ENCODE measurements at regions not wholly inside any gene's neighbourhood (a gene's known extent, or its start where the extent isn't known, plus 50 kb on each side); places are given as distances from the start of the nearest gene placed in this dataset.

- Histone ChIP-seq H3K4me1 (ENCODE audit: control insufficient read depth, insufficient read depth, low read length) (no peaks in the 10 kb centered on the region), H3K27me3 (ENCODE audit: control insufficient read depth, insufficient read depth, low read length) (no peaks in the 10 kb centered on the region), H3K36me3 (ENCODE audit: control insufficient read depth, insufficient read depth, low read length) (no peaks in the 10 kb centered on the region), H3K4me3 (ENCODE audit: low read depth, low read length) (no peak overlapping the region), H3K27ac (ENCODE audit: low read depth, low read length) (no peak overlapping the region), H3K9me3 (ENCODE audit: control insufficient read depth, insufficient read depth, low read length) (no peaks in the 10 kb centered on the region), H3K9ac (ENCODE audit: low read depth, low read length) (no peak overlapping the region)
Observed at GRCh38 chr5:2271316-2271715, 388.6 kb upstream of the IRX4 start.

- no peaks in the 10 kb centered on the region for H3K4me1 ChIP-seq (ENCODE audit: control insufficient read depth, insufficient read depth, low read length)
- no peak overlapping the region for H3K9ac ChIP-seq (ENCODE audit: low read depth, low read length)
- no peaks in the 10 kb centered on the region for H3K36me3 ChIP-seq (ENCODE audit: control insufficient read depth, insufficient read depth, low read length)
- H3K4me3 ChIP-seq (ENCODE audit: low read depth, low read length), result no peak overlapping the region
- no peaks in the 10 kb centered on the region for H3K9me3 ChIP-seq (ENCODE audit: control insufficient read depth, insufficient read depth, low read length)
- no peaks in the 10 kb centered on the region for H3K27me3 ChIP-seq (ENCODE audit: control insufficient read depth, insufficient read depth, low read length)
- no peak overlapping the region for H3K27ac ChIP-seq (ENCODE audit: low read depth, low read length)
Observed at GRCh38 chr5:2270467-2270866, 387.7 kb upstream of the IRX4 start.

- H3K27me3 ChIP-seq (ENCODE audit: control insufficient read depth, insufficient read depth, low read length), result no peaks in the 10 kb centered on the region
- no peaks in the 10 kb centered on the region for H3K9me3 ChIP-seq (ENCODE audit: control insufficient read depth, insufficient read depth, low read length)
- no peaks in the 10 kb centered on the region for H3K36me3 ChIP-seq (ENCODE audit: control insufficient read depth, insufficient read depth, low read length)
- H3K27ac ChIP-seq (ENCODE audit: low read depth, low read length), result no peak overlapping the region
- H3K4me3 ChIP-seq (ENCODE audit: low read depth, low read length), result no peak overlapping the region
- H3K4me1 ChIP-seq (ENCODE audit: control insufficient read depth, insufficient read depth, low read length), result no peaks in the 10 kb centered on the region
- H3K9ac ChIP-seq (ENCODE audit: low read depth, low read length), result no peak overlapping the region
Observed at GRCh38 chr5:2269656-2270055, 386.9 kb upstream of the IRX4 start.

GRCh38 chr5:2267991-2268390, 385.3 kb upstream of the IRX4 start:
- H3K36me3 ChIP-seq (ENCODE audit: control insufficient read depth, insufficient read depth, low read length), result no peaks in the 10 kb centered on the region
- H3K9me3 ChIP-seq (ENCODE audit: control insufficient read depth, insufficient read depth, low read length), result no peaks in the 10 kb centered on the region
- no peak overlapping the region for H3K9ac ChIP-seq (ENCODE audit: low read depth, low read length)
- no peaks in the 10 kb centered on the region for H3K27me3 ChIP-seq (ENCODE audit: control insufficient read depth, insufficient read depth, low read length)
- no peaks in the 10 kb centered on the region for H3K4me1 ChIP-seq (ENCODE audit: control insufficient read depth, insufficient read depth, low read length)
- H3K27ac ChIP-seq (ENCODE audit: low read depth, low read length), result no peak overlapping the region
- no peak overlapping the region for H3K4me3 ChIP-seq (ENCODE audit: low read depth, low read length)

- Histone ChIP-seq H3K27ac (ENCODE audit: low read depth, low read length) (no peak overlapping the region), H3K4me3 (ENCODE audit: low read depth, low read length) (no peak overlapping the region), H3K4me1 (ENCODE audit: control insufficient read depth, insufficient read depth, low read length) (no peaks in the 10 kb centered on the region), H3K9ac (ENCODE audit: low read depth, low read length) (no peak overlapping the region), H3K27me3 (ENCODE audit: control insufficient read depth, insufficient read depth, low read length) (no peaks in the 10 kb centered on the region), H3K9me3 (ENCODE audit: control insufficient read depth, insufficient read depth, low read length) (no peaks in the 10 kb centered on the region), H3K36me3 (ENCODE audit: control insufficient read depth, insufficient read depth, low read length) (no peaks in the 10 kb centered on the region)
Observed at GRCh38 chr5:2266641-2267240, 384.0 kb upstream of the IRX4 start.

GRCh38 chr5:2265341-2265740, 382.6 kb upstream of the IRX4 start:
- no peaks in the 10 kb centered on the region for H3K9me3 ChIP-seq (ENCODE audit: control insufficient read depth, insufficient read depth, low read length)
- no peaks in the 10 kb centered on the region for H3K4me1 ChIP-seq (ENCODE audit: control insufficient read depth, insufficient read depth, low read length)
- no peak overlapping the region for H3K9ac ChIP-seq (ENCODE audit: low read depth, low read length)
- H3K36me3 ChIP-seq (ENCODE audit: control insufficient read depth, insufficient read depth, low read length), result no peaks in the 10 kb centered on the region
- no peaks in the 10 kb centered on the region for H3K27me3 ChIP-seq (ENCODE audit: control insufficient read depth, insufficient read depth, low read length)
- H3K4me3 ChIP-seq (ENCODE audit: low read depth, low read length), result no peak overlapping the region
- H3K27ac ChIP-seq (ENCODE audit: low read depth, low read length), result no peak overlapping the region

GRCh38 chr5:2263763-2264162, 381.0 kb upstream of the IRX4 start:
- Histone ChIP-seq H3K27ac (ENCODE audit: low read depth, low read length) (no peak overlapping the region), H3K4me3 (ENCODE audit: low read depth, low read length) (no peak overlapping the region), H3K27me3 (ENCODE audit: control insufficient read depth, insufficient read depth, low read length) (no peaks in the 10 kb centered on the region), H3K36me3 (ENCODE audit: control insufficient read depth, insufficient read depth, low read length) (no peaks in the 10 kb centered on the region), H3K9ac (ENCODE audit: low read depth, low read length) (no peak overlapping the region), H3K9me3 (ENCODE audit: control insufficient read depth, insufficient read depth, low read length) (no peaks in the 10 kb centered on the region), H3K4me1 (ENCODE audit: control insufficient read depth, insufficient read depth, low read length) (no peaks in the 10 kb centered on the region)

GRCh38 chr5:2262620-2263019, 379.9 kb upstream of the IRX4 start:
- Histone ChIP-seq H3K4me3 (ENCODE audit: low read depth, low read length) (no peak overlapping the region), H3K9me3 (ENCODE audit: control insufficient read depth, insufficient read depth, low read length) (no peaks in the 10 kb centered on the region), H3K4me1 (ENCODE audit: control insufficient read depth, insufficient read depth, low read length) (no peaks in the 10 kb centered on the region), H3K27me3 (ENCODE audit: control insufficient read depth, insufficient read depth, low read length) (no peaks in the 10 kb centered on the region), H3K27ac (ENCODE audit: low read depth, low read length) (no peak overlapping the region), H3K9ac (ENCODE audit: low read depth, low read length) (no peak overlapping the region), H3K36me3 (ENCODE audit: control insufficient read depth, insufficient read depth, low read length) (no peaks in the 10 kb centered on the region)

- Histone ChIP-seq H3K36me3 (ENCODE audit: control insufficient read depth, insufficient read depth, low read length) (no peaks in the 10 kb centered on the region), H3K9me3 (ENCODE audit: control insufficient read depth, insufficient read depth, low read length) (no peaks in the 10 kb centered on the region), H3K4me3 (ENCODE audit: low read depth, low read length) (no peak overlapping the region), H3K27ac (ENCODE audit: low read depth, low read length) (no peak overlapping the region), H3K27me3 (ENCODE audit: control insufficient read depth, insufficient read depth, low read length) (no peaks in the 10 kb centered on the region), H3K4me1 (ENCODE audit: control insufficient read depth, insufficient read depth, low read length) (no peaks in the 10 kb centered on the region), H3K9ac (ENCODE audit: low read depth, low read length) (no peak overlapping the region)
Observed at GRCh38 chr5:2261004-2261703, 378.4 kb upstream of the IRX4 start.

GRCh38 chr5:2260211-2261003, 377.7 kb upstream of the IRX4 start:
- Histone ChIP-seq H3K27me3 (ENCODE audit: control insufficient read depth, insufficient read depth, low read length) (no peaks in the 10 kb centered on the region), H3K9ac (ENCODE audit: low read depth, low read length) (no peak overlapping the region), H3K4me3 (ENCODE audit: low read depth, low read length) (no peak overlapping the region), H3K4me1 (ENCODE audit: control insufficient read depth, insufficient read depth, low read length) (no peaks in the 10 kb centered on the region), H3K27ac (ENCODE audit: low read depth, low read length) (no peak overlapping the region), H3K9me3 (ENCODE audit: control insufficient read depth, insufficient read depth, low read length) (no peaks in the 10 kb centered on the region), H3K36me3 (ENCODE audit: control insufficient read depth, insufficient read depth, low read length) (no peaks in the 10 kb centered on the region)

GRCh38 chr5:2259494-2260107, 376.9 kb upstream of the IRX4 start:
- Histone ChIP-seq H3K9me3 (ENCODE audit: control insufficient read depth, insufficient read depth, low read length) (no peaks in the 10 kb centered on the region), H3K27ac (ENCODE audit: low read depth, low read length) (no peak overlapping the region), H3K36me3 (ENCODE audit: control insufficient read depth, insufficient read depth, low read length) (no peaks in the 10 kb centered on the region), H3K27me3 (ENCODE audit: control insufficient read depth, insufficient read depth, low read length) (no peaks in the 10 kb centered on the region), H3K9ac (ENCODE audit: low read depth, low read length) (no peak overlapping the region), H3K4me3 (ENCODE audit: low read depth, low read length) (no peak overlapping the region), H3K4me1 (ENCODE audit: control insufficient read depth, insufficient read depth, low read length) (no peaks in the 10 kb centered on the region)
